ENCODE measurements at regions not wholly inside any gene's neighbourhood (a gene's known extent, or its start where the extent isn't known, plus 50 kb on each side); places are given as distances from the start of the nearest gene placed in this dataset.
"Not testable (repeated sequence)": the region's sequence is repeated elsewhere in the genome, so short reads cannot be mapped to it uniquely, and the experiment has no call there.

GRCh38 chr2:16071039-16071864 is 130.9 kb downstream of the MYCN start:
- no peak for DNase-seq

DNA sequence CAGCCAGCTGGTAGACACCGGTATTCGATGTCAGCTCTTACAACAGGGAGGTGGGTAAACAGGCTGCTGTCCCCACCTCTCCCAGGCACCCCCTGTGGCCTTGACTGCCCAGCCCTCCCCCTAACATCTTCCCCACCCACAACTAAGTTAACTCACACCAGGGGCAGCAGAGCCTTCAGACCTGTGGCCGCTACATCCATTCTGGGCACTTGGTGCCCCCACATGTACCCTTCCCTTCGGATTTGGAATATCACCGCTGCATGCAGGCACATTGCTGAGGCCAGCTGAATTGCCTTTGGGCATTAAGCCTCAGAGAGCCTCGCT is 130.3 kb downstream of the MYCN start:
- no peak for DNase-seq

- DNase-seq = no peak
Observed at GRCh38 chr2:16069933-16070647, 129.7 kb downstream of the MYCN start.

GRCh38 chr2:16069663-16069932 is 129.2 kb downstream of the MYCN start:
- DNase-seq = no peak

- DNase-seq = no peak
Observed at GRCh38 chr2:16068552-16068940, 128.2 kb downstream of the MYCN start.

GRCh38 chr2:16067866-16068551 is 127.7 kb downstream of the MYCN start:
- no peak for DNase-seq

DNA sequence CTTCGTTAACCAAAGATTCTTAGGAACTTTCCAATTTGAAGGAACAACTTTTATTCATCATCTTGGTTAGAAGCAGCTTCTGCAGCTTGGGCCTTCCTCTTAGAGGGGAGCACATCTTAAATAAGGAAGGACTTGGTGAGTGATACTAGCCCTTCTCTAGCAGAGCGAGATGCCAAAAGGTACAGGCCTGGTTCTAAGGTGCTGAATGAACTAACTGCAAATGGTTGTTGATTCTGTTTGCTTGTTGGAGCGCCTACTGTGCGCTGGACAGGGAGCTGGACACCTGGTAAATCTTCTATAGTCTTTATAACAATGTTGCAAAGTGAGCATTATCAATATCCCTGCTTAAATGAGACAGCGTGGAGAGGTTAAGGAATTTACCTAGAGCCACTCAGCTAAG is 127.1 kb downstream of the MYCN start:
- no peak for DNase-seq

DNA sequence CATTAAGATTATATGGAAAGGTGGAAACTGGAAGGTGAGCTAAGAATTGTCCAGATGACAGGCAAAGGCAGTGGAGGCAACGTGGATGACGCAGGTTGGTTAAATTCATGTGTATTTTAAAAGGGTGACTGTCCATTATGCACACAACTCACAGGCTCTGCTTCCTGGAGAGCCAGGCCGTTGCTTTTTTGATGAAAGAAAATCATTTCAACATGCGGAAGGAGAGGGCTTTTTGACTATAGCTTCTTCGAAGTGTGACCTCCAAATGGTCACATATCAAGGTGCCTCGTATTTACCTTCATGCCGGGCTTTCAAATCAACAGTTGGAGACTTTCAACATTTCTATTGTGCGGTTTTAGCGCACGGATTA is 126.7 kb downstream of the MYCN start:
- no peak for DNase-seq

- no peak for DNase-seq
Observed at GRCh38 chr2:16066261-16067036, 126.1 kb downstream of the MYCN start.

DNA sequence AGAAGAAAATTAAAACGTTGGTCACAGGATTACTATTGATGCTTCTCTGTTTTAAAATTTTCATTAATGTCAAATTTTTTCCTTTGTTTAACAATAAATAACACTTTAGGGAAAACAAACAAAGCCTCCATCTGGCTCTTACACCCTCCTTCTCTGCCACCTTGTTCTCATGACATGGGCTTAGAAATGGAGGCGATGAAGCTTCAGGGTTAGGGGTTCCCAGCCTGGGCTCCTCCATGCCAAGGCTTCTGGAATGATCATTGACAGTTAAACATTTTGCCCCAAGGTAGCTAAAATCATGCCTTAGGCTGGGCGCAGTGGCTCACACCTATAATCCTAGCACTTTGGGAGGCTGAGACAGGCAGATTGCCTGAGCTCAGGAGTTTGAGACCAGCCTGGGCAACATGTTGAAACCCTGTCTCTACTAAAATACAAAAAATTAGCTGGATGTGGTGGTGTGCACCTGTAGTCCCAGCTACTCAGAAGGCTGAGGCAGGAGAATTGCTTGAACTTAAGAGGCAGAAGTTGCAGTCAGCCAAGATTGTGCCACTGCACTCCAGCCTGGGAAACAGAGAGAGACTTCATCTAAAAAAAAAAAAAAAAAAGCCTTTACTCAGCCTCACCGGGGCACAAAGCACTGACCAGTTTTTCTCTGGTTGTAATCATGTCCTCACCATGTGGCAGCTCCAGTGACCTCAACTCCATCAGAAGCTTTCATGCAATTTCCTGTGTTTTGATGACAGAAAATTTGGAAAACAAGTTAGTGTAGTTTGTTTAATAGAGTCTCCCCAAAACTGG is 125.1 kb downstream of the MYCN start:
- not testable (repeated sequence) for DNase-seq

DNA sequence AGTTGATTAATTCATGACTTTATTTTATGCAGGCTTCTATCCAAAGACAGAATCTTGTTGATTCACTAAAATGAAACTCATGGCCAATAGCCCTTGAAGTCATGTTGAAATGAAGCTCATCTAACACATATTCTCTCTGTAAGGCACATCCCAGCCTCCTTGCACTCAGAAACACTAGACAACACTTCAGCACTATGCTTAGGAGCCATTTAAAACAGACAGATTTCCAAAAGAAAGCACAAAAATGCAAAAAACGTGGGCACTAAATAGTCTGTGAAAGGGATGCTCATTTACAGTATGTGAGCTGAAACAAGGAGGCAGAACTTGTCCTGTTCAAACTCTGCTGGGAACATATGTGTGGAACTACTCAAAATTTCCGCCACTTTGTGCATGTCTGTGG is 124.4 kb downstream of the MYCN start:
- no peak for DNase-seq

DNA sequence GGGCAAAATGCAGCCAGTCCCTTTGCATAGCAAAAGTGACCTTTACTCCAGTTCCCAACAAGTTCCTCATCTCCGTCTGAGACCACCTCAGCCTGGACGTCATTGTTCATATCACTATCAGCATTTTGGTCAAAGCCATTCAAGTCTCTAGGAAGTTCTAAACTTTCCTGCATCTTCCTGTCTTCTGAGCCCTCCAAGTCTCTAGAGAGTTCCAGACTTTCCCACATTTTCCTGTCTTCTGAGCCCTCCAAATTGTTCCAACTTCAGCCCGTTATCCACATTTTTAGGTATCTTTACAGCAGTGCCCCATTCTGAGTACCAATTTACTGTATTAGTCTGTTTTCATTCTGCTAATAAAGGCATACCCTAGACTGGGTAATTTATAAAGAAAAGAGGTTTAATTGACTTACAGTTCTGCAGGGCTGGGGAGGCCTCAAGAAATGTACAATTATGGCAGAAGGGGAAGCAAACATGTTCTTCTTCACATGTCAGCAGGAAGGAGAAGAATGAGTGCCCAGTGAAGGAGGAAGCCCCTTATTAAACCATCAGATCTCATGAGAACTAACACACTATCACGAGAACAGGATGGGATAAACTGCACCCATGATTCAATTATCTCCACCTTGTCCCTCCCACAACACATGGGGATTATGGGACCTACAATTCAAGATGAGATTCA is 123.7 kb downstream of the MYCN start:
- DNase-seq = no peak

- DNase-seq = no peak
Observed at GRCh38 chr2:16063251-16063850, 123.0 kb downstream of the MYCN start.

- no peak for DNase-seq
Observed at GRCh38 chr2:16062471-16063250, 122.3 kb downstream of the MYCN start.

- DNase-seq = no peak
Observed at GRCh38 chr2:16061441-16062217, 121.3 kb downstream of the MYCN start.

GRCh38 chr2:16060936-16061338 is 120.6 kb downstream of the MYCN start:
- no peak for DNase-seq

- no peak for DNase-seq
Observed at GRCh38 chr2:16060125-16060935, 120.0 kb downstream of the MYCN start.

- no peak for DNase-seq
Observed at GRCh38 chr2:16059393-16060016, 119.2 kb downstream of the MYCN start.
